ENCODE measurements at regions not wholly inside any gene's neighbourhood (a gene's known extent, or its start where the extent isn't known, plus 50 kb on each side); places are given as distances from the start of the nearest gene placed in this dataset.

DNA sequence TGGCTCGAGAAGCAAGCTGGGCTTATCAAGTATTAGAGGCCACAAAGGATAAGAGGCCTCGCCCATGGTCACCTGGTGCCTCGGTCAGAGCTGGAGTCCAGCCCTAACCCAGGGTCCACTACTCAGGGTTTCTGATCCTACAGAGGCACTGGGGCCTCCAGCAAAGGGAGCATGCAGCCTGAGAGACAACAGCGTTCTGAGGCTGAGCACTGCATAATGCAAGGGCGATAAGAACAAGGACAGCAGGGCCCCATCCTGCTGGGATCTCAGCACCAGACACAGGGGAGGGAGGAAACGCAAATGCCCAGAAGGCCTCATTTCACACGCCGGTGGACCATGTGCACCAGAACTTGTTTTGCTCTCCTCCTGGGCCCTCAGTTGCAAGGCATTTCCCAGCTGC, 63.0 kb downstream of the C5orf15 start:
- H3K23me2 ChIP-seq (ENCODE audit: insufficient read length, low read depth, low read length, poor library complexity, severe bottlenecking): no peaks in the 10 kb centered on the region
- no peak for DNase-seq
- no peak overlapping the region for H2BK120ac ChIP-seq (ENCODE audit: low read depth, low read length, poor library complexity, severe bottlenecking)
- no peak overlapping the region for H3K4ac ChIP-seq (ENCODE audit: low read depth, low read length)
- no peak overlapping the region for H3K27ac ChIP-seq (ENCODE audit: insufficient read length, low read depth, low read length)
- H3K4me1 Mint-ChIP-seq: peaks cover 0 to 3% of the 10 kb centered on the region in 2 experiments; a peak in 1 of 4 replicates
- H2BK15ac ChIP-seq (ENCODE audit: low read depth, low read length): no peak overlapping the region
- no peak overlapping the region for H3K9ac ChIP-seq (ENCODE audit: extremely low read depth, insufficient read length, low read length)
- peaks cover 3% of the 10 kb centered on the region for H3K27me3 Mint-ChIP-seq (ENCODE audit: low read depth)
- H2AK5ac ChIP-seq (ENCODE audit: insufficient read length, low read length): no peak overlapping the region
- no peak overlapping the region for H3K4me2 ChIP-seq (ENCODE audit: insufficient read depth, insufficient read length, low read length)
- no peak overlapping the region for H4K8ac ChIP-seq (replicated peaks; ENCODE audit: insufficient read length, low read depth, low read length)
- H3K18ac ChIP-seq (ENCODE audit: insufficient read length, low read depth, low read length): no peak overlapping the region
- no peaks in the 10 kb centered on the region for H3K9me3 ChIP-seq (ENCODE audit: control insufficient read depth, low read depth, low read length)
- H3K9me3 Mint-ChIP-seq: no peaks in the 10 kb centered on the region
- H3K27me3 ChIP-seq (ENCODE audit: insufficient read depth, low read length): no peaks in the 10 kb centered on the region
- H3K56ac ChIP-seq (ENCODE audit: insufficient read length, low read depth, low read length): no peak overlapping the region
- no peak overlapping the region for H2BK12ac ChIP-seq (ENCODE audit: insufficient read length, low read depth, low read length)
- H3K36me3 Mint-ChIP-seq (ENCODE audit: insufficient read depth in 1 of 3, low read depth in 3 of 3): no peaks in the 10 kb centered on the region
- no peak overlapping the region for H3T11ph ChIP-seq (ENCODE audit: low read length)
- H3K79me1 ChIP-seq (ENCODE audit: insufficient read depth, low read depth, low read length, poor library complexity, severe bottlenecking): no peaks in the 10 kb centered on the region
- no peak overlapping the region for H3K27ac Mint-ChIP-seq
- WGBS (ENCODE audit: extremely low coverage, insufficient read length, low lambda C conversion rate): no CpG with 5 or more reads among the region's 8 CpGs
- TF ChIP-seq, protein P1, sequence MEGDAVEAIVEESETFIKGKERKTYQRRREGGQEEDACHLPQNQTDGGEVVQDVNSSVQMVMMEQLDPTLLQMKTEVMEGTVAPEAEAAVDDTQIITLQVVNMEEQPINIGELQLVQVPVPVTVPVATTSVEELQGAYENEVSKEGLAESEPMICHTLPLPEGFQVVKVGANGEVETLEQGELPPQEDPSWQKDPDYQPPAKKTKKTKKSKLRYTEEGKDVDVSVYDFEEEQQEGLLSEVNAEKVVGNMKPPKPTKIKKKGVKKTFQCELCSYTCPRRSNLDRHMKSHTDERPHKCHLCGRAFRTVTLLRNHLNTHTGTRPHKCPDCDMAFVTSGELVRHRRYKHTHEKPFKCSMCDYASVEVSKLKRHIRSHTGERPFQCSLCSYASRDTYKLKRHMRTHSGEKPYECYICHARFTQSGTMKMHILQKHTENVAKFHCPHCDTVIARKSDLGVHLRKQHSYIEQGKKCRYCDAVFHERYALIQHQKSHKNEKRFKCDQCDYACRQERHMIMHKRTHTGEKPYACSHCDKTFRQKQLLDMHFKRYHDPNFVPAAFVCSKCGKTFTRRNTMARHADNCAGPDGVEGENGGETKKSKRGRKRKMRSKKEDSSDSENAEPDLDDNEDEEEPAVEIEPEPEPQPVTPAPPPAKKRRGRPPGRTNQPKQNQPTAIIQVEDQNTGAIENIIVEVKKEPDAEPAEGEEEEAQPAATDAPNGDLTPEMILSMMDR (conservative IDR thresholded peaks at IDR 0.05): no peak
- H4K5ac ChIP-seq (ENCODE audit: insufficient read length, low read depth, low read length): no peak overlapping the region
- H3K23ac ChIP-seq (ENCODE audit: insufficient read length, low read depth, low read length): no peak overlapping the region
- H2BK20ac ChIP-seq (ENCODE audit: low read depth, low read length, poor library complexity, severe bottlenecking): no peak overlapping the region
- no peak overlapping the region for H3K4me3 Mint-ChIP-seq
- no peaks in the 10 kb centered on the region for H3K79me2 ChIP-seq (ENCODE audit: insufficient read depth, low read length)
- no peaks in the 10 kb centered on the region for H4K20me1 ChIP-seq (ENCODE audit: control insufficient read depth, insufficient read depth, insufficient read length)
- H3K14ac ChIP-seq (ENCODE audit: insufficient read depth, low read length): no peak overlapping the region; the same call in 1 of the 2 replicates
- H3K4me1 ChIP-seq (ENCODE audit: insufficient read depth, low read length): no peaks in the 10 kb centered on the region
- no peak overlapping the region for H4K91ac ChIP-seq (ENCODE audit: insufficient read length, low read depth, low read length)
- no peak overlapping the region for H2AFZ ChIP-seq (ENCODE audit: low read length)
- H2BK5ac ChIP-seq (ENCODE audit: insufficient read length, low read length): no peak overlapping the region
